GM19324 (cell line): ENCODE measurements at regions not wholly inside any gene's neighbourhood (a gene's known extent, or its start where the extent isn't known, plus 50 kb on each side); places are given as distances from the start of the nearest gene placed in this dataset.

Experiments
- ATAC-seq: cut with Tn5 transposase; IDR thresholded peaks from one replicate; pipeline ENCODE4 v1.9.1; 2021; ENCODE audit warnings: mild to moderate bottlenecking, moderate library complexity; ENCODE audit not compliant: unreplicated experiment, low FRiP score

DNA sequence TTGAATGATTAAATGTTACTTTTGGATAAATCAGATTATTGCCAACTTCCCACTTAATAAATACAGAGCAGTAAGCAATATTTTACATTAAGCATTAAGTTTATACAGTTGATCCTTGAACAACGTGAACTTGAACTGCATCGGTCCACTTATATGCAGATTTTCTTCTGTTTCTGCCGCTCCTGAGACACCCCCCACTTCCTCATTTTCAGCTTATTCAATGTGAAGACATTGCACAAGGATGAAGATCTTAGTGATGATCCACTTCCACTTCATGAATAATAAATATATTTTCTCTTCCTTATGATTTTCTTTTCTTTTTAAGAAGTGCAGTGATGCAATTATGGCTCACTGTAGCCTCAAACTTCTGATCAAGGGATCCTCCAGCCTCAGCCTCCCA, 167.2 kb downstream of the LINC00237 start:
- no peak for ATAC-seq

DNA sequence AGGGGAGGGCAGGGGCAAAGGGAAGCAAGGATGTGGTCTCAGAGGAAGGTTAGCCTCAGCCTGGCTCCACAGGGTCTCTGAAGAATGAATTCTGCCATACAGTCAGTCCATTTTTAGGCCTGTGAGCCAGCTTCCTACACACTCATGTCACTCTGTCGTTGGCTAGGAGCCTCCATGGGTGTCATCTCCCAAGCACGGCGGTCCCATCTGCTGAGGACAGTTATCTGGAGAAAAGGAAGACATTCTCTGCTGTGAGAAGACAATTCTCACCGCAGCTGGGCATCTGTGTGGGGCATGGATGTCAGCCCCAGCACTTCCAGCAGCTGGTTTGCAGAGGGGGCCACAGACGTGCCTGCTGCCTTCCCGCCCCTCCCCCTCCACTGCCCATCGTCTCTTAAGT, 167.6 kb downstream of the LINC00237 start:
- no peak for ATAC-seq

DNA sequence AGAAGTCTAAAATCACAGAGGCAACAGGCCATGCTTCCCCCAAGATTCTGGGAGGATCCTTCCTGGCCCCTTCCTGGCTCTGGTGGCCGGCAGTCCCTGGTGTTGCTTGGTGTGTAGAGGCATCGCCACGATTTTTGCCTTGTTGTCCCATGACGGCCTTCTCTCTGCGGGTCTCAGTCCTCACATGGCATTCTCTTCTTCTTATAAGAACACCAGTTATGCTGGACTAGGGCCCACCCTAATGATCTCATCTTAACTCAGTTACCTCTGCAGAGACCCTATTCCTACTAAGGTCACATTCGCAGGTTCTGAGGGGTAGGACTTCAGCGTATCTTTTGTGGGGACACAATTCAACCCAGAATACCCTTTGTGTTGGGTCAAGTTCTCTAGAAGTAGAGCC, 168.0 kb downstream of the LINC00237 start:
- ATAC-seq = no peak

DNA sequence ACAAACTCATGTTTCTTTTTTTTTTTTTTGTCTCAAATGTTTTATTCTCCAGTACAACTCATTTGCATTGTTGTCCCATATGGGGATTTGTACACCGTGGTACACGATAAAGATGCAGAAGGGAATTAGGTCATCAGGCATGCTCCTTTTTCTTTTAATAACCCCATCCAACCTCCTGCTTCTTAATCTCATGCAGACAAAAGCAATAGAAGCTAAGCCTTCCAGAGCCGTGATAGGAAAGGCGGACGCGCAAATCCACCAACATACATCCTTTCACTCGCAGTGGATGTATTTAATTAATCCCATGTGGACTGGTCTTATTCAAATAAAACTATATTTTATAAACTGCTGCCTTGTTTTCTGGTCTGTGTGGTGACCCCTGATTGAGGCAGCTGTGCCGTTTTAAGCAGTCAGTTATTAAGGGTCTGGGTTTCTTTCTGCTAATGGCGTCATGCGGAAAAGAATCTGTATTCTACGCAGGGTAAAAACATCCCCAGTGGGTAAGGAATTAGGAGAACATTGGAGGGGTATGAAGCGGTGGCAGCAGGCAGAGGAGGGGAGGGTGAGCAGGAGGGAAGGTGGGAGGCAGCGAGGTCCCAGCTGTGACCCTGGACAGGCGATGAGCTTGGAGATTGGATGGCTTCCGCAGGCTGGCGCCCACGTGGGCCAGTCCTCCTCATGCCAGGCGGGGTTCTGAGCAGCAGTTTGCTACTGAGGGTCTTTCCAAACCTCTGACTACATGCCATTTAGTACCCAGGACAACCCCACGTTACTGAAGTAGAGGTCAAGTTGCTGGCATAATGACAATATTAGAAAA, 172.8 kb downstream of the LINC00237 start:
- ATAC-seq = no peak

DNA sequence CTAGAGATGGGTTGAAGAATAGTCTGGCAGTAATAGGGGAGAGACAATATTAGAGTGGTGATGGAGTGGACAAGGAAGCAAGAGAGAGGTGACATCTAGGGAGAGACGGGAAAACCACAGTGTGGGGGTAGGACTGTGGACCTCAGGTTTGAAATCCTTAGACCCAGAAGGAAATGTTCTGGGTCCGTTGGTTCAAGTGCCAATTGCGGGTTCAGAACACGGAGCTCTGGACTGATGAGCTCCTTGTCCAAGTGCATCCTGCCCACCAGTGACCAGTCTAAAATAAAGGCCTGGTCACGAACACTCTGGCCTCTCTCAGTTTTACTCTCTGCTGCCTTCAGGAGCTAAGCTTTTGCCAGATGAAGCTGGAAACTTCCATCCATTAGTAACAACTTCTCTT, 174.0 kb downstream of the LINC00237 start:
- no peak for ATAC-seq

DNA sequence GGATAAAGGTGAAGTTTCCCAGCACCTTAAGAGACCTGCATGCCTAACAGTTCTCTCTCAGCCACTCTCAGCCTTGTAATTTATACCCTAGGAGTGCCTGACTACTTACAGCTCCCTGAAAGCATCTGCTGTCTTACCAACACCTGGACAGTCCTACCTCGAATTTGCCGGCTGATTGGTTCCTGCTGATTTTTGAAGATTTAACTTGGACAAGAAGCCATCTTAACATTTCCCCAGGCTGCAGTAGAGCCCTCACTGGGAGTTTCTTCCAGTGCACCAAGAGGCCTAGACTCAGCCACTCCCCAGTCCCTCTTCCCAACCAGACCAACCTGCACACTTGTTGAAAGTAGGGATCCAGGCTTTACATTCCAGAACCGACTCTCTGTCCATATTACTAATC, 174.5 kb downstream of the LINC00237 start:
- no peak for ATAC-seq

DNA sequence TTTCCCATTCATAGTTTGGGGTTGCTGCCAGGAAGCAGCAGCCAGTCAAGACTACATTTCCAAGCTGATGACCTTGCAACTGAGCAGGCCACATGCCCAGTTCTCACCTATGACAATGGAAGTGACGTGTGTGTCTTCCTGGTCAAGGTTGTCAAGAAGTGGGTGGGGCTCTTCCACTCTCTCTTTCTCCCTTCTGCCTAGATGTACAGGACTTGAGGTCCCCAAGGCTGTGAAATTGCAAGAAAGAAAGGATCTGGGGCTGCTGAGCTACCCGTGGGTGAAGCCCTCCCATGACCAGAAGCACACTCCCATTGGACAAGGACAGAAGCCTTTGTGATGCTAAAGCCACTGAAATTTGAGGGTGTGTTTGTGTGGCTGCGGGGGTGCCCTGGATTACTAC, 175.1 kb downstream of the LINC00237 start:
- ATAC-seq = no peak

DNA sequence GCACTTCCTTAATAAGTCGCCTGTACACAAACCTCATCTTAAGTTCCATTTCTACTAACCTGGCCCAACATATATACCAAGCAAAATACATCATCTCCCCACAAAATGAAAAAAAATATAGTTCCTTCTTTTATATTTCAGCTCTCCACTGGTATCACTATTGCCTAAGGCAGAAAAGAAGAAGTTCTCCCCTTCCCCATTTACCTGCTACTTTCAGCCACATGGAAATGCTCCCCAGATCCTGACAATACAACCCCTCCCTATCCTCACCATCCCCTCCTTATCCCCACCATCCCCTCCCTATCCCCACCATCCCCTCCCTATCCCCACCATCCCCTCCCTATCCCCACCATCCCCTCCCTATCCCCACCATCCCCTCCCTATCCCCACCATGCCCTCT, 175.7 kb downstream of the LINC00237 start:
- no peak for ATAC-seq

DNA sequence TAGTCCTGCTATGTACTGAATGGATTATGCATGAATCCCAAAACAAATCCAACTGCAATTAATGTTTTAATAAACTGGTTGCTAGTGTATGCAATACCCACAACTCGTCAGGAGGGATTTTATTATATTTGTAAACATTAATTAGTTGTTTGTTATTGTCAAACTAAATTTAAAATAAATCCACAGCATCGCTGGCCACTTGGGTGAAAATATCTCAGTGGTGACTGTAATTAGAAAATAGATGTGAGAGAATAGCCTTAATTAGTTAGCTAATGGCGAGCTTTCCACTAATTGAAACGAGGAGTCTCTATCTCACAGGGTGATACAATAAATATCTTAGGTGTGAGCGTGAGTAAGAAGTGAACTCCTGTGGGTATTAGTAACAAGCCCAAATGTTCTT, 176.8 kb downstream of the LINC00237 start:
- ATAC-seq = no peak

DNA sequence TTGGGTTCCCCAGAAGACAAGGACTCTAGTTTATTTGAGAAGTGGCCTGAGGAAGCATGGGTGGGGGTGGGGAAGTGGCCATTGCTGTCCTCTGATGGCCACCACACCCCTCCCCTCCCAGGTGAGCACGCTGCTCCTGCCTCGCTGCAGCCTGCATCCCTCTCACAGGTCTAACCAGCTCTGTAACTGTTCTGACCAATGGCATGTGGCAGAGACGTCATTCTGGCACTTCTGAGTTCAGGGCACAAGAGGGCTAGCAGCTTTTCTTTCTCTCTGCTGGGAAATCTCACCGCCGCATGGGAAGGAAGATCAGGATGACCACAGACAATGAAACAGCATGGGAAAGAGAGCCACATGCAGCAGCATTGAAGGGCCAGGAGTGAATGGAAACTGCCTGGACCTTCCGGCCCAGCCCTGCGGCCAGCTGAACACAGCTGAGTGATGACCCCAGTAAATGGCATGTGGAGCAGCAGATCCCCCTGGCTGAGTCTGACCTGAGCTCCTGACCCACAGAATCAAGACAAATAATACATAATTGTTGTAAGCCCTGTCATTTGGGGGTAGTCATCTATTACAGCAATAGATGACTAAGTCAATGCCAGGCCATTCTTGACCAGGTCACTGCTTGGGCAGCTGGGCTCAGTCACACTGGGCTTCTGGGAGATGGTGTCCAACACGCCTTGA, 179.8 kb downstream of the LINC00237 start:
- ATAC-seq = no peak

DNA sequence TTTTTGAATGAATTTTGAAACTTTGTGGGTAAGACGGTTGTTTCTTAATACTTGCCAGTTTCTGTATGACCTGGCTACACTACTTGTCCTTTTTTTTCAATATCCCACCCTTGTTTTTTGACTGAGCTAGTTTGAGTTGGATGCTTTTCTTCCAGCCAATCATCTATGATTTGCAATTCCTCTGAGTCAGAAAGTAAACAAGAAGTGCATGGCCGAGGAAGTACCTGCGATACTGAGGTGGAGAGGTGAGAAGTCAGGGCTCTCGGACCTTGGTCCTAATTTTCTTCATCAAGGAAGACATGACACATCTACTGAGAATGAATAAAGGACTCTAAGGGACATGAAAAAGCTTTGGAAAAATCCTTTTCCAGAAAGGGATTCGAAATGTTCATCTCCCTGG, 185.7 kb downstream of the LINC00237 start:
- ATAC-seq = no peak

DNA sequence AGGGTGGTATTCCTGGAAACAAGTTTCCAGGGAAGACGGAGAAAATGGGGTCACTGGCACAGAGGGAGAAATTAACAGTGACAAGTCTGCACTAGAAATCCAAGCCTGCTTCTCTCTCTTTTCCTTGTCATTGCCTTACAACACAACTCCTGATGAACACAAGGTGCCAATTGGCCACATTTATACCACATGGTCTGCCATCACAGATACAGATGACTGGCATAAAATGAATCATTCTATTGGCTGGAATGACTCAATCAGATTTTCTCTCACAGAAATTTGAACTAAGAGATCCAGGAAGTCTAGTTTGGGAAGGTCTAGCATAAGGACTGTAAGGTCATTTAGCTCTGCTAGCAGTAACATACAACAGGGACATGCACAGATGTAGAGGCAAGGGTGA, 190.3 kb downstream of the LINC00237 start:
- ATAC-seq = no peak

DNA sequence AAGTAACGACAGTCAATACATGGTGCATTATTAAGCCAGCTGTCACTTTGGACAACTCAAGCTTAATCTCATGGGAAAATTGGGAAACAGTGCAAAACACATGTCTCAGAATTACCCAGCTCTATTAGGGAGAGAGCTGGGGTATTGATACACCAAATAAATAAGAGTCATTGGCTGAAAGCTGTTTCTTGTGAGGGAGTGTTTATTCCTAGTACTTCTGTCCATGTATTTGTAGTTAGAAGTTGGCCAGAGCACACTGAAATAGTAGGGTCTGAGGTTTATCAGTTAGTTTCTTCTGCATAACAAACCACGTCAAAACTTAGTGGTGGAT, 192.0 kb upstream of the RALGAPA2 start:
- no peak for ATAC-seq

DNA sequence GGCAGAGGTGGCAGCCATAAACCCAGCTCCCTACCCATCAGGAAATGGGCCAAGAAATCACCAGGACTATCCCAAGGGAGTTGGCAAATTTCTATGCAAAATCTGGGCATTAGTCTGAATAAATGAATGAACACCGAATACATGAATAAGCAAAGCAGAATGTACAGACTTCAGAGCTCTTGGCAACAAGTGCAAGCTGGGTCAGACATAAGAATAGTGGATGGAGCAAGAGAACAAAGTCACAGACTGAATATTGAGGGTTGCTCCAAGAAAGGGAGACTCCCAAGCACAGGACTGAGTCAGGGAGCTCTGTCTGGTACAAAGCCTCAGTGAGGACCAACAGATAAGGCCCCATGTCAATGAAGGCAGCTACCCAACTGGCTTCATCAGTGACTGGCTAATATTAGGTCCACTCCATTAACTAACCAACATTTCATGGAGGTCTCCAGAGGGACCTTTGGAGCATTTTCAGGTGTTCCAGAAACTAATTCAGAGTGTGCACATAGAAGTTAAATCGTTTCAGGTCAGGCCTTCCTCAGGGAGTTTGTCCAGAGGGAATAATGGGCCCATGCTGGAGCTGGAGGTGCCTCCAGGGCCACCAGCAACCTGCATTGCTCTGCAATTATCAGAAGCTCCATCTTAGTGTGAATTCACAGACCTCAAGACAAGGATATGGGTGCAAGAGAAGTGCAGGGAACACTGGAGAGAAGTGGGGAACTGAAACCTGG, 191.5 kb upstream of the RALGAPA2 start:
- no peak for ATAC-seq

DNA sequence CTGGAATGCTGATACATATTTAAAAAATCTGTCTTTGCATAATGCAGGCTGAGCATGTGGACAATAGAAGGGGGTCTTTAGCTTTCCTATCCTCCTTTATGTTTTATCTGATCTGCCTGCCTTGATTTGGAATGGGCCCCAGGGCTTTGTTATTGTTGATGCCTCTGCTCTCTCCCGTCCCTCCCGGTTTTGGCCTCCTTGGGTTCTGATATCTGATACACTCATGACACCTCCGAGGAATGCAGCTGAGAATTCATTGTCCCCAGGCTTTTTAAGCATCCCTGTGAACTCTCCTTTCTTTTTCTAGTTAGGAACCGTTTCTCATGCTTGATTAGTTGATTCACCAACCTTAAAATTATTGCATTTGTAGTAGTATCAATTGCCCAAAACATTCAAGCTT, 185.5 kb upstream of the RALGAPA2 start:
- ATAC-seq = no peak

DNA sequence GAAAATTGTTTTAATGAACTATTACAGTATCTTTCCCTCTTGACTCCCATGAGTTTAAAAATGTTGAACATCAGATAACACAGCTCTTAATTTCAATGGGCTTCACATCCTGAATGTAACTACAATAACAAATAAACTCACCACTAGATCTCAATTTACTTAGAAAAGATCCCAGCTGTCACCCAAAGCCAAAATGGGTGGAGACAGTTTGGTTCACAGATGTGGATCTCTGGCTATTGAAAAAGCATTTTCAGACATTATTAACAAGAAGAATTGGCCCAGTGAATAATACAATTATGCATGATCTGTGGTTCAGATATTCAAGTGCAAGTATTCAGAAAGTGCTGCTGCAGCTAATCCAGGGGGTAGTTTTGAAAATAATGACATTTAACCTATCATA, 184.7 kb upstream of the RALGAPA2 start:
- no peak for ATAC-seq

DNA sequence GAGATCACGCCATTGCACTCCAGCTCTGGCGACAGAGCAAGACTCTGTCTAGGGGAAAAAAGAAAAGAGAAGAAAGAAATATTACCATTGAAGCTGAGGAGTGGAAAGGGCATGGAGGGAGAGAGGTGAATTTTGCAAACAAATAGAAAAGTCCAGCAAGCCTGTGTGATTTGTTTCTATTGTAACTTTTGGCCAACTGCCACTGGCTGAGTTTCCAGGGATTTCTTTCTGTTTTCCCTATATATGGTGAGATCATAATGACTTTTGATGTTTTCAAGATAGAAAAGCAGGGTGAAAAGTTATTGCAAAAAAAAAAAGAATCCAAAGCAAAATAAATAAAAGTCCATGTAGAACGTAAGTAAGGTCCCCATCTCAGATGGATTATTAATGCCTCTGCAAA, 184.2 kb upstream of the RALGAPA2 start:
- no peak for ATAC-seq

DNA sequence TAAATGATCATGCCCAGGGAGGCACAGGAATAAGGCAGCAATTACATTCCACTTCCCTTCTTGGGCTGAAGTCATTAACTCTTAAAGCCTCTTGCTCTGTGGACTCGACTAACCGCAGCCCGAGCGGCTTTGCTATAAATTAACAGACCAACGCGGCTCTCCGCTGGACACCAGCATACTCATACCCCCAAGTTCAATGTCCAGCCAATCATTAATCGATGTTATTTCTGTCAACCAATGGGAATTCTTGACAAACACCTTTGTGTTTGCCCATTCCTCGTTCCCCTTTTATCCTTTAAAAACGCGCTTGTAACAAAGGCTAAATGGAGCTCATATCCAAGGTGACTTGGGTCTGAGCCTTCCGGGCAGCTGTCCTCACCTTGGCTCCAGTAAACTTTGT, 183.1 kb upstream of the RALGAPA2 start:
- no peak for ATAC-seq

DNA sequence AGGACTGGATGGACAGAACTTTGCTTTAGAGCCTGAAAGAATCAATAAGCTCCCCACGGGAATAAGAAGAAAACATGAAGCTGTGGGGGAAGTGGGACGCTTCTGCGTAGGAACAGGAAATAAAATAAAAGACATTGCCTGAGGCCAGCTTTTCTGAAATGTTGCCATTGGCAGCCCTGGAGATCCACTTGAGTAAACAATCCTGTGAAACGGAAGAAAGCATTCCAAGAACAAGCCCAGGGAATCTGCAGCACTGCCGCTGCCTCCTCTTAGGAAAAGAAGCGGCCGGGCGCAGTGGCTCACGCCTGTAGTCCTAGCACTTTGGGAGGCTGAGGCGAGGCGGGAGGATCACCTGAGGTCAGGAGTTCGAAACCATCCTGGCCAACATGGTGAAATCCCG, 182.3 kb upstream of the RALGAPA2 start:
- no peak for ATAC-seq

DNA sequence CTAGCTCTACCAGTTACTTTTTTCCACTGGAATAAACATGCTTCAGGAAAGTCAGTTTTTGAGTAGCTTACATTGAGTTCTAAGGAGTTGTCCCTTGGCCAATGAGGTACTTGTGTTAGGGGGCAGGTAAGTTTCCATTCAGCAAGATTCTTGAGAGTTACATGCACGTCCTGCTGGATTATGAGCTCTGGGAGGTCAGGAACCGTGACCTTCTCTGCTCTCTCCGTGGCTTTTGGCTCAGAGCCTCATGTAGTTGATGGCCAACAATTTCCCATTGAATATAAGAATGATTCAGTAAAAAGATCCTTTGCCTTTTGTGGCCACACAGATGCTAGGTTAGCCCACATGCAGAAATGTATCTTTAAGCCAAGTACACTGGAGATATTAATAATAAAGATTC, 181.8 kb upstream of the RALGAPA2 start:
- ATAC-seq = no peak

DNA sequence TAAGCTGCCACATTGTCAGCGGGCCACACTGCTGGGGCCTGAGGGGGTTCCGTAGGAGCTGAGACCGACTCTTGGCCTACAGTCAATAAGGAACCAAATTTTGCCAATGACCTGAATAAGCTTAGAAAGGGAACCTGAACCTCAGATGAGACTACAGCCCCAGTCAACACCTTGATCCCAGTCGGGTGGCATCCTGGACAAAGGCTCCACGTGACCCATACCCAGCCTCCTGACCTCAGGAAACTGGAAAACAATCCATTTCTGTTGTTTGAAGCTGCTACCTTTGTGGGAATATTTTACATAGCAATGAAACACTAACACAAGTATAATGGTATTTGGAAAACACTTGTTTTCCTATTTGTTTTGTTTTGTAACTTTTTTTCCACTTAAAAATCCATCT, 179.9 kb upstream of the RALGAPA2 start:
- ATAC-seq = no peak

DNA sequence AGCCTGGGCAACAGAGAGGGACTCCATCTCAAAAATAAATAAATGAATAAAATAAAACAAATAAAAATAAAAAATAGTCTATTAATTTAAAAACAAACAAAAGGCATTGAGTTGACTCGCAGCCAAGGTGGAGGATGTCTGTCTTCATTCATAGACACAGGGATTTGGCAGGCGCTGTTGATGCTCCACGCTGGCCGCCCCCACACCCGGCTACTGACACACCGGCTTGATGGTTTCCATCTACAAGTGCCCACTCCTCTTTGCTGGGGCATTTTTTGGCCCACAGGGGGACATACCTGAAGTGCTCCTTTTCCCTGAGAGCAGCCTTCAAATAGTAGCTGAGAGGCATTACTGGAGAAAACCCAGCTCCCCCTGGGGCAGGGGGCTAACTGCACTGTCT, 178.3 kb upstream of the RALGAPA2 start:
- ATAC-seq = no peak
